ENCODE measurements at regions not wholly inside any gene's neighbourhood (a gene's known extent, or its start where the extent isn't known, plus 50 kb on each side); places are given as distances from the start of the nearest gene placed in this dataset.
A peak's percentile ranks its signal among the peaks of the same experiment; 100 is the strongest.

DNA sequence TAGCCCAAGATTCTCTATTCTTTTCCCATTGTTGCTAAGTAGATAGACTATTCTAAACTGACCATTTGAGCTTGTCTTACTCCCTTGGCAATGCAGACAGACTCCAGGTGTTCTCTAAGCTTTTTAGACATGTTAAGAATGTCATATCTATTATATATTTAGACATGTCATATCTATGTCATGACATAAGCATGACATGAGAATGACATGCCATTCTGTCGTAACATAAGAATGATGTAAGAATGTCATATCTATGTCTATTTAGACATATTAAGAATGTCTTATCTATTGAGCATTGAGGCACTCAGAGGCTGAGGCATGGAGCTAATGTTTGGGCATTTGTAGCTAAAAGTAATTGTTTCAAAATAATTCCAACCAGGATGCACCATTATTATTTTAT lies 277.3 kb upstream of the ATP2B1 start:
- DNase-seq (ENCODE audit: insufficient read length) (no peak), FAIRE-seq (no peak)
- TF ChIP-seq POLR2A (IDR thresholded peaks at IDR 0.05; ENCODE audit: low read depth, low read length) (no peak), POLR2AphosphoS5 (IDR thresholded peaks at IDR 0.05; ENCODE audit: low read depth, low read length) (no peak), TAF1 (IDR thresholded peaks at IDR 0.05; ENCODE audit: borderline replicate concordance, low read depth, low read length) (no peak)

DNA sequence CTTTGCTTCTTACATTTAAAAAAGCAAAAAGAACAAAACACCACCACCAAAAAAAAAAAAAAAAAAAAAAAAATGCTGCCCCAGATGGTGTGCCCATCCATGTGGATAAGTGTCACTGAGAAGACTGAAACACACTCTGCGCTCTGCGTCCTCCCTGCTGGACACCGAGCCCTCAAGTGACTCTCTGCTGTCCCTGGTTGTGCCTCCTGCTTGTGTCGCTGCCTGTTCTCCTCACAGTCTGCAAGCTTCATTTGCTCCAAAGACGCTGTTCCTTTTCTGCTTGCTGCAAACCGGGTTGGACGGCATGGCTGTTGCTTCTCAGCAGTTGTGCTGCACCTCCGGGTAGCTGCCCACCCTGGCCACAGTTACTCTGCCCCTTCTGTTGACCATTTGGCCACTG lies 276.2 kb upstream of the ATP2B1 start:
- DNase-seq (ENCODE audit: insufficient read length) (no peak), FAIRE-seq (no peak)
- TF ChIP-seq TAF1 (IDR thresholded peaks at IDR 0.05; ENCODE audit: borderline replicate concordance, low read depth, low read length) (no peak), POLR2AphosphoS5 (IDR thresholded peaks at IDR 0.05; ENCODE audit: low read depth, low read length) (no peak), POLR2A (IDR thresholded peaks at IDR 0.05; ENCODE audit: low read depth, low read length) (no peak)

DNA sequence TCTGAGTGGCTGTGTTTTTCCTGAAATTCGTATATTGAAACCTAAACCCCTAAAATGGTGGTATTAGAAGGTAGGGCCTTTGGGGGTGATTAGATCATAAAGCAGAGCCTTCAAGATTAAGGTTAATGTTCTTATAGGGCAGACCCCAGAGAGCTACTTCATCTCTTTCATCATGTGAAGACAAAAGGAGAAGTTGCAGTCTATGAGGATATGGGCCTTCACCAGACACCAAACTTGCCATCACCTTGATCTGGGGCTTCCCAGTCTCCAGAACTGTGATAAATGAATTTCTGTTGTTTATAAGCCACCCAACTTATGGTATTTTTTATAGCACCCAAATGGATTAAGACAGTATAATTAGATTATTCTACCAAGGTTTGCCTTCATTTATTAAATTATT lies 275.0 kb upstream of the ATP2B1 start:
- no peak for FAIRE-seq
- DNase-seq (ENCODE audit: insufficient read length): no peak
- no peak for TF ChIP-seq POLR2A (IDR thresholded peaks at IDR 0.05; ENCODE audit: low read depth, low read length)
- no peak for TF ChIP-seq POLR2AphosphoS5 (IDR thresholded peaks at IDR 0.05; ENCODE audit: low read depth, low read length)
- TF ChIP-seq TAF1 (IDR thresholded peaks at IDR 0.05; ENCODE audit: borderline replicate concordance, low read depth, low read length): no peak

DNA sequence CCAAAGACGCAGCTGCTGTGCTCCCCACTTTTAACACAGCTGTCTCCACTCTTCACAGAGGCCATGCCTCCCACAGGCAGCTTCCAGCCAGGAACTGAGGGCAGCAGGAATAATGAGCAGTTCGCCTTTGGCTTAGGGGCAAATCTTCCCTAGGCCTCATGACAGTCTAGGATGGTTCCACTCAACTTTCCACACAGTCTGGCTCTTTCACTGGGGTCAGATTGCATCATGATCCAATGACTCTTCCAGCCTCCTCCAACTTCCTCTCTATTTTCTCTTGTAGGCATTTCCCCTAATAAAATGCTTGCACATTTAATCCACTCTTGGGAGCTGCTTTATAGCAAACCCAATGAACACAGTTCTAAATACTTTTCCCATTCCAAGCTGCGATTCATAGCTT lies 271.6 kb upstream of the ATP2B1 start:
- DNase-seq (ENCODE audit: insufficient read length) (no peak), FAIRE-seq (no peak)
- no peak for TF ChIP-seq TAF1 (IDR thresholded peaks at IDR 0.05; ENCODE audit: borderline replicate concordance, low read depth, low read length)
- no peak for TF ChIP-seq POLR2AphosphoS5 (IDR thresholded peaks at IDR 0.05; ENCODE audit: low read depth, low read length)

DNA sequence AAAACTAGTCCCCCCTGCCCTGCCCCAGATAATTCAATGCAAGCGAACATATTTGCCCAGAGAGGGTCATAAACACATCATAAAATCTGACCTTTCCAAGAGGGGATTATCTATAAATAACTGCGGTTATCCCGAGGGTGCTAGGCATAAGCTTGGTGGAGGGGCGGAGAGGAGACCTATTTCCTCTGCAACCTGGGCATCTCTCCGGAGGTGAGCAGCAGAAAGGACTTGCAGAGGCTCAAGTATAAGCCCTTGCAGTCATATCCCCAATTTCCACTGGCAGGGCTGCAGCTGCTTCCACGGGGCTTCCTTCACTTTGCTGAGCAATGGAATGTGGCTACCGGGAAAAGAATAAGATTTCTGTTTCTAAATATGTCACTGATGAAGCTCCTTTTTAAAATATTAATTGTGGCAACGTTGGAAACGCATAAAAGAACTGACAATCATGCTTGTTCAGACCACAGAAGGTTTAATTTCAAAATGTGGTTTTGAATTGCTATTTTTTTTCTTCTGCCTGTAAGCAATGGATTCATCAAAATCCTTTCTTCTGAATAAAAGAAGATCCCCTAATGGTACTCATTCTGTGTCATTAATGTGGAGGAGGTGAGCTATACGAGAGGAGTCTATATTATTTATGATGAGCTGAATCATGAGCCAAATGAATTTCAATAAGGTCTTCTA lies 268.9 kb upstream of the ATP2B1 start:
- no peak for DNase-seq (ENCODE audit: insufficient read length)
- no peak for TF ChIP-seq POLR2AphosphoS5 (IDR thresholded peaks at IDR 0.05; ENCODE audit: low read depth, low read length)
- no peak for TF ChIP-seq POLR2A (IDR thresholded peaks at IDR 0.05; ENCODE audit: low read depth, low read length)
- no peak for TF ChIP-seq TAF1 (IDR thresholded peaks at IDR 0.05; ENCODE audit: borderline replicate concordance, low read depth, low read length)
- FAIRE-seq: no peak

DNA sequence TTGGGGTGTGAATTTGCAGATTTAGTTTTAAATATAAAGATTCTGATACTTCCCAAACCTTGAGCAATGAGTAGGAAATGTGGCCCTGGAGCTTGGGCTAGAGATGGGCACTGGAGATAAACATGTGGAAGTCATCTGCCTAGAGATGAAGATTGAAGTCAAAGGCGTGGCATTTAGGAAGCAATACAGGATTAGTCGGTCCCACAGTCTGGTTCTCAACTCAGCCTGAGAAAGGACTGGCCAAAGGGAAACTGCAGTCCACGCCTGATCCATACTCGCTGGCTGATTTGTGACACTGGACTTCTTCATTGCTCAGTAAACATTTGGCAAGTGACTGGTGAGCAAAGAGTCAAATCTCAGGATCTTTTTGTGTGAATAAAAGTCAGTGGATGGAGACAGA lies 268.2 kb upstream of the ATP2B1 start:
- TF ChIP-seq POLR2AphosphoS5 (IDR thresholded peaks at IDR 0.05; ENCODE audit: low read depth, low read length) (no peak), POLR2A (IDR thresholded peaks at IDR 0.05; ENCODE audit: low read depth, low read length) (no peak), TAF1 (IDR thresholded peaks at IDR 0.05; ENCODE audit: borderline replicate concordance, low read depth, low read length) (no peak)
- no peak for DNase-seq (ENCODE audit: insufficient read length)
- no peak for FAIRE-seq

DNA sequence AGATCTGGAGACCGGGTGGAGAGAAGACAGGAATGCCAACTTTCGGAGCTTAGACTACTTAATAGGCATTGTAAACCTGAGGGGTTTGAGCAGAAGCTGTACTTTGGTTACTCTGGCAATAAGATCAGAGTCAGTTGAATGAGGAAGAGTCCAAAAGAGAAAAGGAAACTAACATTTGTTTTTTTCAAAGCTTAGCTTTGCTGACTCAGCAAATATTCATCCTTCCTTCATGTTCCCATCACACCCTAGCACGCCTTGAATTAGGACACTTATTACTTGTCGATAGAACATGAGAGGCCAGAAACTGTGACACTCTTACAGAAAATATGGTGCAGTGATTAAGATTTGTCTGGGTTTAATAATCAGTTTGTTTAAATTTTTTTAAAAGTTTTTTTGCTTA lies 266.9 kb upstream of the ATP2B1 start:
- FAIRE-seq (no peak), DNase-seq (ENCODE audit: insufficient read length) (no peak)
- TF ChIP-seq TAF1 (IDR thresholded peaks at IDR 0.05; ENCODE audit: borderline replicate concordance, low read depth, low read length) (no peak), POLR2AphosphoS5 (IDR thresholded peaks at IDR 0.05; ENCODE audit: low read depth, low read length) (no peak), POLR2A (IDR thresholded peaks at IDR 0.05; ENCODE audit: low read depth, low read length) (no peak)

DNA sequence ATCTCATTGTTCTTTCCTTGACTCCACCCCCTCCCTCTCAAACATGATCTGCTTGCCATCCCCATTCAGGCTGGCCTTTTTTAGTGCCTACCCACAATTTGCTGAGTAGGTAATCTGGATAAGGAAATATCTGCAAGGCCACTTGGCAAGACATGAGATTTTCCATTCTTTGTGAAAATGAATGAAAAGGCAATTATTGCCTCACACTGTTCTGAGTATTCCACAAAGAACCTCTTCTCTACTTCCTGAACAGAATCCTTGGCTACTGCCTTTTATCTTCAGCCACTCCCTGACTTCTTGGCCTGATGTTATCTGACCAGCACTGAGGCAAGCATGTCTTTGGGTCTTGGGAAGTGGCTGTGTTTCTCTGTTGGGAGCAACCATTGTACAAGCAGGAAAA lies 263.2 kb upstream of the ATP2B1 start:
- TF ChIP-seq POLR2A (IDR thresholded peaks at IDR 0.05; ENCODE audit: low read depth, low read length) (no peak), POLR2AphosphoS5 (IDR thresholded peaks at IDR 0.05; ENCODE audit: low read depth, low read length) (no peak), TAF1 (IDR thresholded peaks at IDR 0.05; ENCODE audit: borderline replicate concordance, low read depth, low read length) (no peak)
- DNase-seq (ENCODE audit: insufficient read length): no peak
- no peak for FAIRE-seq

DNA sequence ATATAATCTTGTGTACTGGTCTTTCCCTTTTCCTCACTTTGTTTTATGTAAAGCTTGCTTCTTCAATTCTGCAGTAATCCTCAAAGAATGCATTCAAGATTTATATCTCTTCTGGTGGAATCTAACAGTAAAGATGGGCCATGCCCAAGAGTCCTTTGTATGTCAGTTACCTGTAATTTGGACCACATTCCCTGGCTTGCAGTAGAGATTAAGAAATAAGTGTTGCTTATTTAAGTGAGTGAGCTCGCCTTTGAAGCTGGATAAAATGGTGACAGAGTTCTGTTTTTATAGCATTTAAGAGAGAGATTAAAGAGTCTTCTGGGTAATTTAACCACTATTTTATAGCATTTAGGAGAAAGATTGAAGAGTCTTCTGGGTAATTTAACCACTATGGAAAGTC lies 262.1 kb upstream of the ATP2B1 start:
- TF ChIP-seq TAF1 (IDR thresholded peaks at IDR 0.05; ENCODE audit: borderline replicate concordance, low read depth, low read length) (no peak), POLR2A (IDR thresholded peaks at IDR 0.05; ENCODE audit: low read depth, low read length) (no peak), POLR2AphosphoS5 (IDR thresholded peaks at IDR 0.05; ENCODE audit: low read depth, low read length) (no peak)
- FAIRE-seq (no peak), DNase-seq (ENCODE audit: insufficient read length) (no peak)

DNA sequence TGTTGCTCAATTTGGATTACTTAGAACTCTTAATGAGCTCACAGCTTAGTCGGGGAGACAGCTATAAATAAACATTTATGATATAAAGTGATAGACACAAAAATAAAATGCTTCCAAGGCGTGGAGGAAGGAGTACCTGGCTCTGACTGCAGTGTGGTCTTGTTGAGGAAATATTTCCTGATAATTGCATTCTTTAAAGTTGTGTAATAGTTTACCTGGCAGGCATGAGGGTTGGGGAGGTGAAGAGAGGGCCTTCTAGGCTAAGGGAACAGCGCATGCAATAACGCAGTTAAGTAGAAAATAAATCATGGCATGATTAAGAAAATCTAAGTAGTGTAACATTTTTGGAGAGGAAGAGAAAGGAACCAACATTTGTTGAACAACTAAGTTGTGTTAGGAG lies 260.5 kb upstream of the ATP2B1 start:
- no peak for TF ChIP-seq POLR2AphosphoS5 (IDR thresholded peaks at IDR 0.05; ENCODE audit: low read depth, low read length)
- TF ChIP-seq POLR2A (IDR thresholded peaks at IDR 0.05; ENCODE audit: low read depth, low read length): no peak
- TF ChIP-seq TAF1 (IDR thresholded peaks at IDR 0.05; ENCODE audit: borderline replicate concordance, low read depth, low read length): no peak
- DNase-seq (ENCODE audit: insufficient read length) (no peak), FAIRE-seq (peak; percentile 38)

DNA sequence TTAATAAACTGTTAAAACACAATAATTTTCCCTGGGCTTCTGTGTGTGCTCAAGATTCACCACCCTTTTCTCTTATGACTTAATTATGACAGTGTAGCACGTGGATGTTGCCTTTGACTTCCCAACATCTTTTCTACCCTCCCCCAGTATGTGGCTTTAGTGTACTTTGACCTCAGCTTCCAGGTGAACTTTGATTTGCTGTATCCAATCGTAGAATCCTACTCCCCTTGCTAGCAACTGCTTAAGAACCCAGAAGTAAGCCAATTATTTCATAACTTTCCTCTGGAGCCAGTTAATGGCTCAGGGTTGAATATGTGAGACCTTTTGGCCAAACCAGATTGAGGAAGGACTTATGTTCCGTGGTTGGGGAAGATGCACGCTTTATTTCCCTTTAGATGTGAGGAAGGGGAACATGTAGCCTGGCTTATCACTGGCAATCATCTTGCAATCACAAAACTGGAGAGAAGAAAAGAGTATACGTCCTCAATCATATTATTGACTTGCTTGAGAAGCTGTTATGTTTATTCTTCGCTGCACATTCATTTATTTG lies 259.6 kb upstream of the ATP2B1 start:
- no peak for TF ChIP-seq POLR2AphosphoS5 (IDR thresholded peaks at IDR 0.05; ENCODE audit: low read depth, low read length)
- TF ChIP-seq POLR2A (IDR thresholded peaks at IDR 0.05; ENCODE audit: low read depth, low read length): no peak
- TF ChIP-seq TAF1 (IDR thresholded peaks at IDR 0.05; ENCODE audit: borderline replicate concordance, low read depth, low read length): no peak
- no peak for FAIRE-seq
- DNase-seq (ENCODE audit: insufficient read length): no peak

DNA sequence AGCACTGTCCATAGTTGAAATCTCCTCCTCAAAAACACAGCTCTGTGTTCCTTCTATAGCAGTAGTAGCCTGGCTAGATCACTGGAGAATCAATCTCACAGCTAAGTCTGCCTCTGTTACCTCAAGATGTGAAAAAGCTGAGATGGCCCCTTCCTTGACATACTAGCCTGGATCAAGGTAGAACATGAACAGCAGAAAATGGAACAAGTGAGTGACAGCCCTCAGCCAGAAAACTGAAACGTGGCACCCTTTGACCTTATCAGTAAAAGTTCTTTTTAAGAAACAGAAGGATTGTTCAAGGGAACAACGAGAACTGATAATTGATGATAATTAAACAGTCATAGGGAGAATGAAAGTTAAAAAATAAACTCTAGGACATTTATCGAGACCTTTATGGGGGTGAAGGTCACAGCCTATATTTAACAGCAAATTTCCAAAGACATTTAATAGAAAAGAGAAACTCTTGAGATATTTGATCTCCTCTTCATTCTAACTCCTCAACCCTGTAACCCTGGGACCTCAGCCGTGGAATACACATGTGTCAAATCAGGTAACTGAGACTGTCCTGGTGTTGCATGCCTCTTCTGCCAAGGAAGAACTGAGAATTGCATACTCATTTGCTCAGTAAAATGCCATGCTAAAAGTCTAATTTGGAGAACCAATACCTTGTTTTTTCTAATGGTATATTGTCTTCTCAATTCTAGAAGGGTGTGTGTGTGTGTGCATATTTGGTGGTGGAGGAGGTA lies 258.0 kb upstream of the ATP2B1 start:
- DNase-seq (ENCODE audit: insufficient read length): no peak
- TF ChIP-seq POLR2A (IDR thresholded peaks at IDR 0.05; ENCODE audit: low read depth, low read length): no peak
- TF ChIP-seq POLR2AphosphoS5 (IDR thresholded peaks at IDR 0.05; ENCODE audit: low read depth, low read length): no peak
- TF ChIP-seq TAF1 (IDR thresholded peaks at IDR 0.05; ENCODE audit: borderline replicate concordance, low read depth, low read length): no peak
- peak; percentile 17 for FAIRE-seq
